CD14-positive monocyte (primary cell): ENCODE measurements at regions not wholly inside any gene's neighbourhood (a gene's known extent, or its start where the extent isn't known, plus 50 kb on each side); places are given as distances from the start of the nearest gene placed in this dataset.

Experiments used
- DNase-seq, 3 donors: peaks; one replicate each; pipeline ENCODE4 v3.0.0-alpha.2; 2011 to 2022
- H2AFZ ChIP-seq: 2 replicates; pipeline ENCODE4 v1.6.0; 2012; ENCODE audit warnings: mild to moderate bottlenecking, low read depth, low read length, inconsistent platforms; ENCODE audit not compliant: insufficient read depth, poor library complexity, severe bottlenecking
- H3K27ac ChIP-seq, 2 donors: 1 replicate in 1 of 2; 2 replicates in 1 of 2; pipeline ENCODE4 v1.5.1; 2012 to 2013; ENCODE audit warnings: low read length in 2 of 2, control low read depth in 1 of 2, inconsistent platforms in 1 of 2, low read depth in 1 of 2, mild to moderate bottlenecking in 1 of 2
- H3K27me3 ChIP-seq, 2 donors: one replicate each; pipeline versions ENCODE4 v1.6.0 to v1.6.1; 2011 to 2013; ENCODE audit warnings: low read length in 2 of 2; ENCODE audit not compliant: control insufficient read depth in 2 of 2, insufficient read depth in 2 of 2
- H3K36me3 ChIP-seq, 2 donors: replicated peaks in 1 of 2; 1 replicate in 1 of 2; 2 replicates in 1 of 2; pipeline versions ENCODE4 v1.5.1 to v1.6.1; 2012 to 2013; ENCODE audit warnings: low read length in 2 of 2, control low read depth in 1 of 2, inconsistent platforms in 1 of 2, mild to moderate bottlenecking in 1 of 2; ENCODE audit not compliant: insufficient read depth in 2 of 2, control insufficient read depth in 1 of 2
- H3K4me1 ChIP-seq, 2 donors: 1 replicate in 1 of 2; 2 replicates in 1 of 2; pipeline versions ENCODE4 v1.5.1 to v1.6.1; 2012 to 2013; ENCODE audit warnings: low read length in 2 of 2, control low read depth in 1 of 2, inconsistent platforms in 1 of 2, mild to moderate bottlenecking in 1 of 2, moderate library complexity in 1 of 2; ENCODE audit not compliant: insufficient read depth in 2 of 2, control insufficient read depth in 1 of 2
- H3K4me2 ChIP-seq: replicated peaks from 2 replicates; pipeline ENCODE3; 2012; ENCODE audit warnings: low read length, moderate library complexity, mild to moderate bottlenecking; ENCODE audit not compliant: poor library complexity, severe bottlenecking; ENCODE audit errors: extremely low read depth
- H3K4me3 ChIP-seq, 3 experiments: fragments of 200-600 bp in 1 of 3; sonication (generic) in 1 of 3; replicated peaks in 1 of 3; 1 replicate in 2 of 3; 2 replicates in 1 of 3; pipeline ENCODE4 v1.5.1; 2011 to 2013; ENCODE audit warnings: low read length in 3 of 3, mild to moderate bottlenecking in 3 of 3, control low read depth in 2 of 3, low read depth in 2 of 3, inconsistent platforms in 1 of 3, moderate library complexity in 1 of 3
- H3K79me2 ChIP-seq: 2 replicates; pipeline ENCODE4 v1.6.0; 2012; ENCODE audit warnings: mild to moderate bottlenecking, control low read depth, inconsistent platforms, low read length, moderate library complexity; ENCODE audit not compliant: insufficient read depth
- H3K9ac ChIP-seq: 2 replicates; pipeline ENCODE4 v1.6.0; 2017; ENCODE audit warnings: low read length, mild to moderate bottlenecking; ENCODE audit not compliant: insufficient read depth, poor library complexity, severe bottlenecking
- H3K9me3 ChIP-seq, 2 donors: replicated peaks in 1 of 2; 1 replicate in 1 of 2; 2 replicates in 1 of 2; pipeline versions ENCODE4 v1.5.1 to v1.6.1; 2012 to 2013; ENCODE audit warnings: low read length in 2 of 2, control low read depth in 1 of 2; ENCODE audit not compliant: control insufficient read depth in 1 of 2, insufficient read depth in 1 of 2
- H4K20me1 ChIP-seq: 2 replicates; pipeline ENCODE4 v1.6.0; 2012; ENCODE audit warnings: mild to moderate bottlenecking, low read length, control low read depth, moderate library complexity; ENCODE audit not compliant: insufficient read depth
- H3K27ac Mint-ChIP-seq, 7 donors: one replicate each; pipeline ENCODE4 v1.8.0; 2020; ENCODE audit warnings: mild to moderate bottlenecking in 7 of 7, mixed read lengths in 7 of 7, moderate library complexity in 6 of 7, inconsistent platforms in 2 of 7
- H3K27me3 Mint-ChIP-seq, 3 donors: one replicate each; pipeline ENCODE4 v1.8.0; 2021 to 2022; ENCODE audit warnings: low read depth in 3 of 3, mild to moderate bottlenecking in 3 of 3, mixed read lengths in 3 of 3, moderate library complexity in 3 of 3, inconsistent platforms in 1 of 3
- H3K36me3 Mint-ChIP-seq, 2 donors: one replicate each; pipeline ENCODE4 v1.8.0; 2020; ENCODE audit warnings: mixed read lengths in 2 of 2, inconsistent platforms in 1 of 2, mild to moderate bottlenecking in 1 of 2
- H3K4me1 Mint-ChIP-seq: one replicate; pipeline ENCODE4 v1.8.0; 2020; ENCODE audit warnings: mild to moderate bottlenecking, mixed read lengths
- H3K4me3 Mint-ChIP-seq, 2 donors: one replicate each; pipeline ENCODE4 v1.8.0; 2020; ENCODE audit warnings: mild to moderate bottlenecking in 2 of 2, mixed read lengths in 2 of 2, moderate library complexity in 1 of 2
- H3K9me3 Mint-ChIP-seq, 7 donors: one replicate each; pipeline ENCODE4 v1.8.0; 2020 to 2022; ENCODE audit warnings: mixed read lengths in 7 of 7, mild to moderate bottlenecking in 6 of 7, moderate library complexity in 6 of 7, inconsistent platforms in 2 of 7
- WGBS: methylation state at CpG from one replicate; pipeline ENCODE4 v1.1.5; 2013; ENCODE audit warnings: missing lambda C conversion rate; ENCODE audit not compliant: insufficient coverage; 5-methylcytosine and 5-hydroxymethylcytosine counted together
- intact Hi-C, 2 donors: fragments of 100-400 bp; cut with micrococcal nuclease; formaldehyde crosslinking; loops; one replicate each; pipeline versions ENCODE4 v1.15.0 to v1.15.1; 2023
- TF ChIP-seq, protein P1 (sequence below): fragments of 200-600 bp; IDR thresholded peaks from one replicate; pipeline ENCODE4 v1.8.0; 2022; ENCODE audit warnings: antibody characterized with exemption, mild to moderate bottlenecking

DNA sequence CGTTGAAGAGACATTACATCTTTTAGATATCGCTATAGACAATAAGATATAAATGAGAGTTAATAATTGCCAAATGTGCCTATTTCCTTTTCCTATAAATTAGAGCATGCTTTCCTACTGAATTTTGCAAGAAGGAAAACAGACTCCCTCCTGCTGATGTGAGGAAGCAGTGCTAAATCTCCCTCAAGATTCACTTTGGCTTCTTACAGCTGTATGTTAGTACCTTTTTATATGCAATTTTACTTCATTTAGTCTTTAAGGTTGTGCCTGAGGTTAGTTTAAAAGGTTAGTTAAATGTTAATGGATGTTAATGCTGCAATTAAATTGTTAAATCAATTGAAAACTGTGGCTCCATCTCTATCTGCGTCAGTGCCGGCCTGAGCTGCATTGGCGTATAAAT lies 728.8 kb downstream of the NR2F2 start:
- Histone ChIP-seq H3K9ac (no peak overlapping the region), H3K79me2 (no peaks in the 10 kb centered on the region), H3K4me1 (no peaks in the 10 kb centered on the region), H2AFZ (no peak overlapping the region), H3K36me3 (no peaks in the 10 kb centered on the region), H3K9me3 (no peaks in the 10 kb centered on the region), H4K20me1 (no peaks in the 10 kb centered on the region), H3K4me2 (no peak overlapping the region), H3K4me3 (no peak overlapping the region), H3K27me3 (no peaks in the 10 kb centered on the region), H3K27ac (no peak overlapping the region)
- H3K4me3 Mint-ChIP-seq: no peak overlapping the region
- no peaks in the 10 kb centered on the region for H3K36me3 Mint-ChIP-seq
- WGBS: no CpG with 5 or more reads among the region's 5 CpGs
- TF ChIP-seq, protein P1, sequence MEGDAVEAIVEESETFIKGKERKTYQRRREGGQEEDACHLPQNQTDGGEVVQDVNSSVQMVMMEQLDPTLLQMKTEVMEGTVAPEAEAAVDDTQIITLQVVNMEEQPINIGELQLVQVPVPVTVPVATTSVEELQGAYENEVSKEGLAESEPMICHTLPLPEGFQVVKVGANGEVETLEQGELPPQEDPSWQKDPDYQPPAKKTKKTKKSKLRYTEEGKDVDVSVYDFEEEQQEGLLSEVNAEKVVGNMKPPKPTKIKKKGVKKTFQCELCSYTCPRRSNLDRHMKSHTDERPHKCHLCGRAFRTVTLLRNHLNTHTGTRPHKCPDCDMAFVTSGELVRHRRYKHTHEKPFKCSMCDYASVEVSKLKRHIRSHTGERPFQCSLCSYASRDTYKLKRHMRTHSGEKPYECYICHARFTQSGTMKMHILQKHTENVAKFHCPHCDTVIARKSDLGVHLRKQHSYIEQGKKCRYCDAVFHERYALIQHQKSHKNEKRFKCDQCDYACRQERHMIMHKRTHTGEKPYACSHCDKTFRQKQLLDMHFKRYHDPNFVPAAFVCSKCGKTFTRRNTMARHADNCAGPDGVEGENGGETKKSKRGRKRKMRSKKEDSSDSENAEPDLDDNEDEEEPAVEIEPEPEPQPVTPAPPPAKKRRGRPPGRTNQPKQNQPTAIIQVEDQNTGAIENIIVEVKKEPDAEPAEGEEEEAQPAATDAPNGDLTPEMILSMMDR: no peak
- no peak for DNase-seq
- H3K27me3 Mint-ChIP-seq: peaks cover 0 to 3% (median 0%) of the 10 kb centered on the region in 3 donors
- intact Hi-C loops: no loop called here
- no peak overlapping the region for H3K27ac Mint-ChIP-seq
- no peaks in the 10 kb centered on the region for H3K4me1 Mint-ChIP-seq
- peaks cover 0 to 6% (median 2%) of the 10 kb centered on the region in 7 donors for H3K9me3 Mint-ChIP-seq

DNA sequence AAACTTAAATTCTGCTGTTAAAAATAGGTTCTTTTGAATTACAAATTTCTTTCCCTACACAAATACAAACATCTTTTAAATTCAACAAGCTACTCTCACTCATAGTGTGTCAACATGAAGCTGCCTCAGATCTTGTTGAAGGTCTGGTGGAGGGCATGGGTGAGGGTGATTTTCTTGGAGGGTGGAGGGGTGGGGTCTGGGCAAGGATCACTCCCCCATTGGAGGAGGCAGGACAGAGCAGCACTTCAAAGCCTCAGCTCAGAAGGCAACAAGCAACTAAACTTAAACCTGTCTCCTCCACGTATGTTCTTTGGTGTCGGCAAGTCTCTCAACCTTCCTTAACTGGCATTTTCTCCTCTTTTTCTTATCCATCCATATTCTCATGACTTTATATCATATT lies 730.9 kb downstream of the NR2F2 start:
- no peaks in the 10 kb centered on the region for H4K20me1 ChIP-seq
- Mint-ChIP-seq H3K4me3 (no peak overlapping the region), H3K27ac (no peak overlapping the region), H3K9me3 (peaks cover 0 to 4% (median 3%) of the 10 kb centered on the region in 7 donors), H3K36me3 (no peaks in the 10 kb centered on the region), H3K4me1 (no peaks in the 10 kb centered on the region), H3K27me3 (peaks cover 0 to 3% (median 0%) of the 10 kb centered on the region in 3 donors)
- H3K9me3 ChIP-seq: no peaks in the 10 kb centered on the region
- DNase-seq: no peak
- WGBS: no CpG with 5 or more reads among the region's 2 CpGs
- no peak overlapping the region for H3K27ac ChIP-seq
- TF ChIP-seq, protein P1: no peak
- no peaks in the 10 kb centered on the region for H3K79me2 ChIP-seq
- no peak overlapping the region for H3K9ac ChIP-seq
- intact Hi-C loops: no loop called here
- no peak overlapping the region for H3K4me2 ChIP-seq
- no peak overlapping the region for H3K4me3 ChIP-seq
- no peaks in the 10 kb centered on the region for H3K27me3 ChIP-seq
- H3K36me3 ChIP-seq: no peaks in the 10 kb centered on the region
- H2AFZ ChIP-seq: no peak overlapping the region
- no peaks in the 10 kb centered on the region for H3K4me1 ChIP-seq
